NCI-H1417 treated with DMSO at 0.1 percent for 48 hours (cell line): ENCODE measurements at regions not wholly inside any gene's neighbourhood (a gene's known extent, or its start where the extent isn't known, plus 50 kb on each side); places are given as distances from the start of the nearest gene placed in this dataset.

ENCODE experiments used
- DNase-seq: peaks from one replicate; lab custom pipeline; 2025; lab: John Stamatoyannopoulos, UW

DNA sequence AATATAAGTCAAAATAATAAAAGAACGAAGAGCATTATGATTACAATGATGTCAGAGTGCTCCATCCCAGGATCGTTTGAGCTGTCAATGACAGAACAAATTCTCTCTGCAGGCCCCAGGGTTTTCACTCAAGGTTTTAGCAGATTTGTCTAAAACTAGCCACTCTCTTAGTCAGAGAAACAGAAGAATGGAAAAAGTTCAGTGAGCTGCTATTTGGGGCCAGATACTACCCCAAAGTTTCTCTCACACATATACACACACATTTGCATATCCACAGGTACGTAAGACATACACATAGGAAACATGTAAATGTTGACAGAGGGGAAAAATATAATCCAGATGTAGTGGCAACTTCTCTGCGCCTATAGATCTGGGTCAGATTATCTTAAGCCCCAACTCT, 76.3 kb upstream of the SEMA6A start:
- DNase-seq, result no peak

- no peak for DNase-seq
Measured at GRCh38 chr5:116650544-116650943, 75.9 kb upstream of the SEMA6A start.

- no peak for DNase-seq
Measured at GRCh38 chr5:116646611-116647289, 72.1 kb upstream of the SEMA6A start.

- no peak for DNase-seq
Measured at GRCh38 chr5:116645627-116646026, 71.0 kb upstream of the SEMA6A start.

DNA sequence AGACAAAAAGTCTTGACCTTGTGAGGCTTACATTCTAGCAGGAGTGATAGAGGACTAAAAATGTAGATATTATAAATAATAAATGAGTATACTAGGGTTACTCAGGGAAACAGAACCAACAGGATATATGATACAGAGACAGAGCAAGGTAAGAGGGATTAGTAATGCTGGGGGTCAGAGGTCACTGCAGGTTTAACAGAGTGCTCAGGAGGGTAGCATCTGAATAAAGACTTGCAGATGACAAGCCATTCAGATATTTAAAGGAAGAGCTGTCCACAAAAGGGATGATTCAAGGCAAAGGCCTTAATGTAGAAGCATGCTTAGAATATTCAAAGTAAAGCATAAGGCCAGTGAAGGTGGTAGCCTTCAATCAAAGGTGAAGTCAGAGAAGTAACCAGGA, 65.6 kb upstream of the SEMA6A start:
- no peak for DNase-seq

GRCh38 chr5:116637149-116637740, 62.6 kb upstream of the SEMA6A start:
- DNase-seq, result no peak

GRCh38 chr5:116632890-116633289, 58.3 kb upstream of the SEMA6A start:
- no peak for DNase-seq

- no peak for DNase-seq
Measured at GRCh38 chr5:116631147-116631546, 56.5 kb upstream of the SEMA6A start.

- DNase-seq, result no peak
Measured at GRCh38 chr5:116629168-116629567, 54.5 kb upstream of the SEMA6A start.

DNA sequence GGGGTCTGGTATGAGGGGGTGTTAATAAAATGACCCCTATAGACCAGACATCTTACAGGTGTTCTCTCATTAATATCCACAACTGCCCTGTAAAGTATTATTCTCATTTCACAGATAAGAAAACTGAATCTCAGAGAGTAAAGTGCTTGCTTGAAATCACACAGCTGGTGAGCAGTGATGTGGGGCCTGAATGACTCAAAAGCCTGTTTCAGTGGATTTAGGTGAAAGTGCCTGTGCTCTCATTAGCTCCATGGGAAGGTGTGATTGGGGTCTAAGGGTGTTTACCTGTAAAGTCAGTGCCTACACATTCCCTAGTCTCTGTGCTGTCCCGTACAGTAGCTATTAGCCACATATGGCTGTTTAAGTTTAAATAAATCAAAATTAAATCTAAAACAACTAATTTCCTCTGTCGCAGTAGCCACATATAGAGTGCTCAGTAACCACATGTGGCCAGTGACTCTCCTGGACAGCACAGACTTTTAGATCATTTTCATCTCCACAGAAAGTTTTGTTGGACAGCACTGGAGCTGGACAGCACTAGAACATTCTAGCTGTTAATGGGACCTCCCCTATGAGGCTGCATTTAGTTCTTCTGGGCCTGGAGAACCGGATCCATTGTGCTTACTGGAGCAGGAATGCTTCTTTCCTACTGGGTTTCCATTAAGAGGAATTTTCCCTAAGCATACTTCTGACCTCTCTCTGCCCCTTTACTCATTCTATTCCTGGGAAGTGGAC, 52.5 kb upstream of the SEMA6A start:
- DNase-seq, result no peak

GRCh38 chr5:116626272-116626723, 51.7 kb upstream of the SEMA6A start:
- no peak for DNase-seq
